ENCODE measurements at regions not wholly inside any gene's neighbourhood (a gene's known extent, or its start where the extent isn't known, plus 50 kb on each side); places are given as distances from the start of the nearest gene placed in this dataset.
A peak's percentile ranks its signal among the peaks of the same experiment; 100 is the strongest.

DNA sequence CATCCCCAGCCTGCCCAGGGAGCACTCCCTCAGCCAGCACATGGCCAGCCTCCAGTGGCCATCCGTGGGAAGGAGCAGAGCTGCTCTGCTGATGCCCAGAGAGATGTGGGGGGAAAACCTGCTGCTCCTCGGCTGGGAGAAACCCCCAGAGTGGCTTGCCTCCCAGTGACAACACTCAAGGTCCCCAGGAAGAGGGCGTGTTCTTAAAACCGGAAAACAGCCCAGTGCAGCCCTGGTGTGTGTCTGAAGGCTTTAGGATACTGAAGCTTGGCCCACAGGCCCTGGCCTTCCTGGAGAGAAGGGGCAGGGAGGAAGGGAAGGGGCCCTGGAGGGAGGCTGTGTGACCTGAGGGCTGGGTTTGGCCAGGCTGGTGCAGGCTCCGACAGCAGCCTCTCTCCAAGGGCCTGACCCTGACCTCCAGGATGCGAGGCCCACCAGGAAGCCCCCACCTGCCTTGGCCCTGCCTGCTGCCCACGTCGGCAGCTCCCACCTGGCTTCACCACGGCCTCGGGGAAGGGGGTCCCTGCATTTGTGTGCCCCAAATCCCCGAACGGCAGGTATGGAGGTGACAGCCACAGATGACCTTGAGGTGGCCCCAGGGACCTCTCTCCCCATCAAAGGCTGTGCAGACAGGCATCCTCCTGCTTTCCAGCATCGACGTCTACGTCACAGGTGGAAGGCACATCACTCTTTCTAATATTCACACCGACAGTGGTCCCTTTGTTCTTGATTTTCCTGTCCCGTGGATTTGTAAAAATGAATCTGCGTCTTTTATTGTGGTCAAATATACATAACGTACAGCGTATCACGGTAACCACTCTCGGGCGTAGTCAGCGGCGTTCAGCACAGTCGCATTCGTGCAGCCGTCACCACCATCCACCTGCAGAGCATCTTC, 190.0 kb upstream of the C14orf180 start:
- Mint-ChIP-seq H3K4me3 (no peak overlapping the region), H3K9me3 (no peaks in the 10 kb centered on the region; the same call in 2 of the 3 replicates), H3K36me3 (ENCODE audit: low read depth) (no peaks in the 10 kb centered on the region), H3K27me3 (ENCODE audit: insufficient read depth, low read depth, poor library complexity) (peaks cover 17% of the 10 kb centered on the region), H3K27ac (no peak overlapping the region), H3K4me1 (peaks cover 14% of the 10 kb centered on the region)
- no peak overlapping the region for H3K27ac ChIP-seq (ENCODE audit: low read depth)
- ATAC-seq (no peak), DNase-seq (ENCODE audit: low spot score) (no peak)
- 0 out of 2 replicates have a peak, but pooled peaks cover 2% of the 10 kb centered on the region for H3K4me1 ChIP-seq (ENCODE audit: insufficient read depth)
- H3F3A ChIP-seq (replicated peaks; ENCODE audit: low read depth) = no peaks in the 10 kb centered on the region
- H3K9me2 ChIP-seq (ENCODE audit: insufficient read depth) = no peaks in the 10 kb centered on the region
- no peaks in the 10 kb centered on the region for H4K20me1 ChIP-seq (replicated peaks; ENCODE audit: insufficient read depth)
- no peak for TF ChIP-seq STAT1 (IDR thresholded peaks at IDR 0.05; ENCODE audit: unreplicated experiment)
- no peak for TF ChIP-seq ZNF331 (CRISPR knock-in tag; IDR thresholded peaks at IDR 0.05; ENCODE audit: low read depth)
- TF ChIP-seq JUNB (IDR thresholded peaks at IDR 0.05; ENCODE audit: unreplicated experiment) = no peak
- no peak for TF ChIP-seq EZH2phosphoT487 (IDR thresholded peaks at IDR 0.05; ENCODE audit: unreplicated experiment)
- TF ChIP-seq CREB1 (CRISPR knock-in tag; IDR thresholded peaks at IDR 0.05; ENCODE audit: low read depth) = no peak
- H2AFZ ChIP-seq = no peak overlapping the region
- no peak overlapping the region for H3K4me2 ChIP-seq
- H3K79me2 ChIP-seq (replicated peaks; ENCODE audit: insufficient read depth) = no peaks in the 10 kb centered on the region
- no peaks in the 10 kb centered on the region for H3K27me3 ChIP-seq (ENCODE audit: insufficient read depth)
- no peak overlapping the region for H3K4me3 ChIP-seq
- no peaks in the 10 kb centered on the region for H3K36me3 ChIP-seq (ENCODE audit: insufficient read depth)

DNA sequence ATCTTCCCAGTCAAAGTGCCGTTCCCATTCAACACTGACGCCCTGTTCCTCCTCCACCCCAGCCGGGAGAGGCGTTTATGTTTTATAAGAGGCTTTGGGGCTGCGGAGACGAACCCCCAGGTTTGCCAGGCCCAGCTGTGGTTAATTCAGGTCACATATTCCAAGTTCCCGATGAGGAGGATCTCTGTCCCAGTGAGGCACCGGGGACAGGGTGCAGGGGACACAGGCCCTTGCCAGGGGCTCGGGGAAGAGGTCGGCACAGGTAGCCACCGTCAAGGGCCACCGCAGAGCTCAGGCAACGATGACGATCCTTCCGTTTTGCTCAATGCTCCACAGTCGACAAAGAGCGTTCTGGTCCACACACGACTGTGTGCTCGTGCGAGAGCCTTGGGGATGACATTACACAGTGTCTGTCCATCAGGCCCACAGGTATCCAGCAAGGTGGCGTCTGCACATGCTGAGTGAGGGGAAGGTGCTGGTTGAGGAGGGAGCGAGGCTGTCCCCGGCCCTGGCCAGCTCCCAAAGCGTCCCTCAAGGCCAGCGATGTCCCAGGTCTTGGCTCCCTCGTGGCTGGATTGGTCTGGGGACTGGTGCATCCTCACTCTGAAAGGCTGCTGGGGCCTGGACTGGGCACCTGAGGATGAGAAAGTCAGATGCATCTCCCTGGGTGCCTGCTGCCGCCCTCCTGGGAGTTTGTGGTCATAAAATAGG, 189.2 kb upstream of the C14orf180 start:
- no peaks in the 10 kb centered on the region for H3K79me2 ChIP-seq (replicated peaks; ENCODE audit: insufficient read depth)
- no peaks in the 10 kb centered on the region for H4K20me1 ChIP-seq (replicated peaks; ENCODE audit: insufficient read depth)
- H3K27me3 Mint-ChIP-seq (ENCODE audit: insufficient read depth, low read depth, poor library complexity) = peaks cover 11% of the 10 kb centered on the region
- H3K4me1 Mint-ChIP-seq = peaks cover 6% of the 10 kb centered on the region
- H3K4me2 ChIP-seq = no peak overlapping the region
- no peaks in the 10 kb centered on the region for H3K27me3 ChIP-seq (ENCODE audit: insufficient read depth)
- DNase-seq (ENCODE audit: low spot score) (no peak), ATAC-seq (no peak)
- H3K9me3 Mint-ChIP-seq = no peaks in the 10 kb centered on the region
- H3K9me2 ChIP-seq (ENCODE audit: insufficient read depth) = no peaks in the 10 kb centered on the region
- no peaks in the 10 kb centered on the region for H3K36me3 Mint-ChIP-seq (ENCODE audit: low read depth)
- no peak overlapping the region for H3K4me3 ChIP-seq
- no peak overlapping the region for H3K4me3 Mint-ChIP-seq
- H3K27ac Mint-ChIP-seq = peak overlapping the region; percentile 18; the same call in 1 of the 2 replicates
- no peaks in the 10 kb centered on the region for H3K36me3 ChIP-seq (ENCODE audit: insufficient read depth)
- H3K4me1 ChIP-seq (ENCODE audit: insufficient read depth) = no peaks in the 10 kb centered on the region
- no peak overlapping the region for H3K27ac ChIP-seq (ENCODE audit: low read depth)
- no peak overlapping the region for H2AFZ ChIP-seq
- H3F3A ChIP-seq (replicated peaks; ENCODE audit: low read depth) = no peaks in the 10 kb centered on the region
- no peak for TF ChIP-seq NANOG (IDR thresholded peaks at IDR 0.05; ENCODE audit: borderline replicate concordance)
- no peak for TF ChIP-seq JUNB (IDR thresholded peaks at IDR 0.05; ENCODE audit: unreplicated experiment)
- TF ChIP-seq, protein P1, sequence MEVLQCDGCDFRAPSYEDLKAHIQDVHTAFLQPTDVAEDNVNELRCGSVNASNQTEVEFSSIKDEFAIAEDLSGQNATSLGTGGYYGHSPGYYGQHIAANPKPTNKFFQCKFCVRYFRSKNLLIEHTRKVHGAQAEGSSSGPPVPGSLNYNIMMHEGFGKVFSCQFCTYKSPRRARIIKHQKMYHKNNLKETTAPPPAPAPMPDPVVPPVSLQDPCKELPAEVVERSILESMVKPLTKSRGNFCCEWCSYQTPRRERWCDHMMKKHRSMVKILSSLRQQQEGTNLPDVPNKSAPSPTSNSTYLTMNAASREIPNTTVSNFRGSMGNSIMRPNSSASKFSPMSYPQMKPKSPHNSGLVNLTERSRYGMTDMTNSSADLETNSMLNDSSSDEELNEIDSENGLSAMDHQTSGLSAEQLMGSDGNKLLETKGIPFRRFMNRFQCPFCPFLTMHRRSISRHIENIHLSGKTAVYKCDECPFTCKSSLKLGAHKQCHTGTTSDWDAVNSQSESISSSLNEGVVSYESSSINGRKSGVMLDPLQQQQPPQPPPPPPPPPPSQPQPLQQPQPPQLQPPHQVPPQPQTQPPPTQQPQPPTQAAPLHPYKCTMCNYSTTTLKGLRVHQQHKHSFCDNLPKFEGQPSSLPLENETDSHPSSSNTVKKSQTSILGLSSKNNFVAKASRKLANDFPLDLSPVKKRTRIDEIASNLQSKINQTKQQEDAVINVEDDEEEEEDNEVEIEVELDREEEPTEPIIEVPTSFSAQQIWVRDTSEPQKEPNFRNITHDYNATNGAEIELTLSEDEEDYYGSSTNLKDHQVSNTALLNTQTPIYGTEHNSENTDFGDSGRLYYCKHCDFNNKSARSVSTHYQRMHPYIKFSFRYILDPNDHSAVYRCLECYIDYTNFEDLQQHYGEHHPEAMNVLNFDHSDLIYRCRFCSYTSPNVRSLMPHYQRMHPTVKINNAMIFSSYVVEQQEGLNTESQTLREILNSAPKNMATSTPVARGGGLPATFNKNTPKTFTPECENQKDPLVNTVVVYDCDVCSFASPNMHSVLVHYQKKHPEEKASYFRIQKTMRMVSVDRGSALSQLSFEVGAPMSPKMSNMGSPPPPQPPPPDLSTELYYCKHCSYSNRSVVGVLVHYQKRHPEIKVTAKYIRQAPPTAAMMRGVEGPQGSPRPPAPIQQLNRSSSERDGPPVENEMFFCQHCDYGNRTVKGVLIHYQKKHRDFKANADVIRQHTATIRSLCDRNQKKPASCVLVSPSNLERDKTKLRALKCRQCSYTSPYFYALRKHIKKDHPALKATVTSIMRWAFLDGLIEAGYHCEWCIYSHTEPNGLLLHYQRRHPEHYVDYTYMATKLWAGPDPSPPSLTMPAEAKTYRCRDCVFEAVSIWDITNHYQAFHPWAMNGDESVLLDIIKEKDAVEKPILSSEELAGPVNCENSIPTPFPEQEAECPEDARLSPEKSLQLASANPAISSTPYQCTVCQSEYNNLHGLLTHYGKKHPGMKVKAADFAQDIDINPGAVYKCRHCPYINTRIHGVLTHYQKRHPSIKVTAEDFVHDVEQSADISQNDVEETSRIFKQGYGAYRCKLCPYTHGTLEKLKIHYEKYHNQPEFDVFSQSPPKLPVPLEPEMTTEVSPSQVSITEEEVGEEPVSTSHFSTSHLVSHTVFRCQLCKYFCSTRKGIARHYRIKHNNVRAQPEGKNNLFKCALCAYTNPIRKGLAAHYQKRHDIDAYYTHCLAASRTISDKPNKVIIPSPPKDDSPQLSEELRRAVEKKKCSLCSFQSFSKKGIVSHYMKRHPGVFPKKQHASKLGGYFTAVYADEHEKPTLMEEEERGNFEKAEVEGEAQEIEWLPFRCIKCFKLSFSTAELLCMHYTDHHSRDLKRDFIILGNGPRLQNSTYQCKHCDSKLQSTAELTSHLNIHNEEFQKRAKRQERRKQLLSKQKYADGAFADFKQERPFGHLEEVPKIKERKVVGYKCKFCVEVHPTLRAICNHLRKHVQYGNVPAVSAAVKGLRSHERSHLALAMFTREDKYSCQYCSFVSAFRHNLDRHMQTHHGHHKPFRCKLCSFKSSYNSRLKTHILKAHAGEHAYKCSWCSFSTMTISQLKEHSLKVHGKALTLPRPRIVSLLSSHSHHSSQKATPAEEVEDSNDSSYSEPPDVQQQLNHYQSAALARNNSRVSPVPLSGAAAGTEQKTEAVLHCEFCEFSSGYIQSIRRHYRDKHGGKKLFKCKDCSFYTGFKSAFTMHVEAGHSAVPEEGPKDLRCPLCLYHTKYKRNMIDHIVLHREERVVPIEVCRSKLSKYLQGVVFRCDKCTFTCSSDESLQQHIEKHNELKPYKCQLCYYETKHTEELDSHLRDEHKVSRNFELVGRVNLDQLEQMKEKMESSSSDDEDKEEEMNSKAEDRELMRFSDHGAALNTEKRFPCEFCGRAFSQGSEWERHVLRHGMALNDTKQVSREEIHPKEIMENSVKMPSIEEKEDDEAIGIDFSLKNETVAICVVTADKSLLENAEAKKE (CRISPR knock-in tag; IDR thresholded peaks at IDR 0.05) = no peak
- TF ChIP-seq EZH2 (IDR thresholded peaks at IDR 0.05; ENCODE audit: low read depth, unreplicated experiment) = no peak
- TF ChIP-seq STAT1 (IDR thresholded peaks at IDR 0.05; ENCODE audit: unreplicated experiment) = no peak
- TF ChIP-seq CREB1 (CRISPR knock-in tag; IDR thresholded peaks at IDR 0.05; ENCODE audit: low read depth) = no peak
- no peak for TF ChIP-seq EZH2phosphoT487 (IDR thresholded peaks at IDR 0.05; ENCODE audit: unreplicated experiment)
- no peak for TF ChIP-seq ZNF114 (CRISPR knock-in tag; IDR thresholded peaks at IDR 0.05)
- TF ChIP-seq, protein P2, sequence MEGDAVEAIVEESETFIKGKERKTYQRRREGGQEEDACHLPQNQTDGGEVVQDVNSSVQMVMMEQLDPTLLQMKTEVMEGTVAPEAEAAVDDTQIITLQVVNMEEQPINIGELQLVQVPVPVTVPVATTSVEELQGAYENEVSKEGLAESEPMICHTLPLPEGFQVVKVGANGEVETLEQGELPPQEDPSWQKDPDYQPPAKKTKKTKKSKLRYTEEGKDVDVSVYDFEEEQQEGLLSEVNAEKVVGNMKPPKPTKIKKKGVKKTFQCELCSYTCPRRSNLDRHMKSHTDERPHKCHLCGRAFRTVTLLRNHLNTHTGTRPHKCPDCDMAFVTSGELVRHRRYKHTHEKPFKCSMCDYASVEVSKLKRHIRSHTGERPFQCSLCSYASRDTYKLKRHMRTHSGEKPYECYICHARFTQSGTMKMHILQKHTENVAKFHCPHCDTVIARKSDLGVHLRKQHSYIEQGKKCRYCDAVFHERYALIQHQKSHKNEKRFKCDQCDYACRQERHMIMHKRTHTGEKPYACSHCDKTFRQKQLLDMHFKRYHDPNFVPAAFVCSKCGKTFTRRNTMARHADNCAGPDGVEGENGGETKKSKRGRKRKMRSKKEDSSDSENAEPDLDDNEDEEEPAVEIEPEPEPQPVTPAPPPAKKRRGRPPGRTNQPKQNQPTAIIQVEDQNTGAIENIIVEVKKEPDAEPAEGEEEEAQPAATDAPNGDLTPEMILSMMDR (conservative IDR thresholded peaks at IDR 0.05; ENCODE audit: low read depth in 2 of 2) = no peak
- no peak for TF ChIP-seq ZNF331 (CRISPR knock-in tag; IDR thresholded peaks at IDR 0.05; ENCODE audit: low read depth)

All from GM23338 (cell line).